Activated T-cell treated with anti-CD3 and anti-CD28 coated beads, Interleukin-2, amount 50 U/mL, for 4 hours (primary cell): ENCODE measurements at regions not wholly inside any gene's neighbourhood (a gene's known extent, or its start where the extent isn't known, plus 50 kb on each side); places are given as distances from the start of the nearest gene placed in this dataset.
"Not testable (repeated sequence)": the region's sequence is repeated elsewhere in the genome, so short reads cannot be mapped to it uniquely, and the experiment has no call there.

Experiments used
- ATAC-seq, 2 donors: fragments of 200-7000 bp; cut with Tn5 transposase; one replicate each; pipeline ENCODE4 v1.10.0; 2021
- DNase-seq: peaks from one replicate; pipeline ENCODE4 v3.0.0-alpha.2; 2020
- H3K27me3 Mint-ChIP-seq: one replicate; pipeline ENCODE4 v1.8.0; 2021; ENCODE audit warnings: low read depth, mixed read lengths
- H3K36me3 Mint-ChIP-seq: one replicate; pipeline ENCODE4 v1.8.0; 2022; ENCODE audit warnings: mixed read lengths; ENCODE audit not compliant: insufficient read depth
- H3K4me1 Mint-ChIP-seq: one replicate; pipeline ENCODE4 v1.8.0; 2021; ENCODE audit warnings: low read depth, mixed read lengths
- H3K4me3 Mint-ChIP-seq: one replicate; pipeline ENCODE4 v1.8.0; 2021; ENCODE audit warnings: mild to moderate bottlenecking, moderate library complexity, mixed read lengths
- H3K9me3 Mint-ChIP-seq: one replicate; pipeline ENCODE4 v1.8.0; 2021; ENCODE audit warnings: mixed read lengths

DNA sequence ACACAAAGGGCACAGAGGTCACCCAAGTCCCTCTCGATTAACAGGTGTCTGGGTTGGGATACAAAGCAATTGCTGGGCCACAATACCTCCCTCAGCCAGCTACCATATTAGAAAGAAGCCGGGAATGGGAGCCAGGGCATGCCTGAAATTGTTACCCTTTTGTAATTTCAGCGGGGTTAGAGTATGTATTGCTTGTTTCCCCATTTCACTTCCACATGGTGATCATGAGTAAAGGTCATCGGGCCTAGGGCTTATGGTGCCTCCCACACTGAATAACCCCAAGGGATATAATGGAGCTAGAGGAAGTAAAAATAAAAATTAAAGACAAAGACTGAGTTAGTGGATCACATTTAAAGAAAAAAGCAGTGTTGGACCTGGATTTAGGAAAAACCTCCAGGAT lies 437.2 kb upstream of the KLHL29 start:
- Mint-ChIP-seq H3K36me3 (no peaks in the 10 kb centered on the region), H3K9me3 (no peaks in the 10 kb centered on the region), H3K27me3 (peaks cover 1% of the 10 kb centered on the region), H3K4me1 (no peaks in the 10 kb centered on the region), H3K4me3 (no peak overlapping the region)
- ATAC-seq (no peak), DNase-seq (no peak)

DNA sequence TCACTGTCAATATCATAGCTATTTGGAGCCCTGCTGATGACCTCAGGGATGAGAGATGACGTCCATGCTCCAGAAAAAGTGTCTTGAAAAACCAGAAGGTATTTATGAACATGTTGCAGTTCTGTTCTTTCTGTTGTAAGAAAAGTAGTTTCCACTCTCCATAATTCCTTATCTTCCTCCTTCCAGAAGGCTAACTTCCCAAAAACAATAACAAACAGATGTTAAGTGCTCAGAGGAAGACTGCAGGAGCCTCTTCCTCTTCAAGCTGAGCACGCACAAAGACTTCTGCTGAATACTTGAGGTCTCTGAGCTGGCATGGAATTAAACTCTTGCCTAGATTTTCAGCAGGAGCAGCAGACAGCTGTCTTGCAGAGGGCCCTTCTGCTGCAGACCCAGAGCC lies 434.5 kb upstream of the KLHL29 start:
- Mint-ChIP-seq H3K4me3 (no peak overlapping the region), H3K9me3 (no peaks in the 10 kb centered on the region), H3K36me3 (no peaks in the 10 kb centered on the region), H3K4me1 (no peaks in the 10 kb centered on the region), H3K27me3 (peaks cover 1% of the 10 kb centered on the region)
- DNase-seq: no peak
- ATAC-seq: no peak

DNA sequence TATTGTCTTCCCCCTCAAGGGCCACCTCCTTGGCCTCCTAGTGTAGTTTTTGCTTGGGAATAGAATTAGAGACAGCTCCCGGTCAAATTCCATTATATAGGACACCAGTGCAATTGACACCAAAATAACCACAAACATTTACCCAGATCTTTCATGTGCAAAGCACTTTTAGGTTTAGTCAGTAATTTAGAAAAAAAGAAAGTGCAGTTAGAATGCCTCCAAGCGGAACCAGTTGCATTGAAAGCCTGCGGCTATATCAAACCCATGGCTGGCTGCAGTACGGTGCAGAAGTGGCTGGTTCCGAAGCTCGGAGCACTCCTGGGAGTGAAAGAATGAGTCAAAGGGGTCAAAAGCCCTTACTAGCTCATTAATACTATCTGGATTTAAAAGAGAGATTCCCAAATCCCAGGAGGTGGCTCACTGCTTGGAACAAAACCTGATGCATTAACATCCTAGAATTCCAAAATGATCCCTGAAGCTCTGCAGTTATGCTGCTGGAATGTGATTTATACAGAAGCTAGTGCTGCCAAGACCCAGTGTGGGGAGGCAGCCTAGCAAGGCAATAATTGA lies 432.2 kb upstream of the KLHL29 start:
- DNase-seq: no peak
- ATAC-seq: no peak
- Mint-ChIP-seq H3K4me3 (no peak overlapping the region), H3K9me3 (no peaks in the 10 kb centered on the region), H3K27me3 (peaks cover 1% of the 10 kb centered on the region), H3K4me1 (no peaks in the 10 kb centered on the region), H3K36me3 (no peaks in the 10 kb centered on the region)

DNA sequence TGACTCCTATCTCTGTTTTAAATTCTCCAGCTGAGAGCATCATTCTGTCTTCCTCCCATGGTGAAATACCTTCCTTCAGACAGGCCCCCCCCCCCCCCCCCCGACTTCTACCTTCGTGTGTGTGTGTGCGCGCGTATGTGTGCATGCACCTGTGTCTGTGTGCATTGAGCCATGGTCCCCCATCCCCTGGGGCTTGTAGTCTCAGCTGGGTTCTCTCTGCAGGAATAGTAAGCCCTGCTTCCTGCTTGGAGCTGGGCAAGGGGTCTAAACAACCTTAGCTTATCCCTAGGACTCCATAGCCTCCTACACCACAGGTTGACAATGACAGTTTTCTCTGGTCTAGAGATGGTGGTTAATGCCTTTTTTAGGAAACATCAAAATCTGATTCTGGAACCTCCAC lies 427.5 kb upstream of the KLHL29 start:
- Mint-ChIP-seq H3K9me3 (no peaks in the 10 kb centered on the region), H3K36me3 (no peaks in the 10 kb centered on the region), H3K4me3 (no peak overlapping the region), H3K27me3 (no peaks in the 10 kb centered on the region), H3K4me1 (no peaks in the 10 kb centered on the region)
- DNase-seq (no peak), ATAC-seq (no peak)

DNA sequence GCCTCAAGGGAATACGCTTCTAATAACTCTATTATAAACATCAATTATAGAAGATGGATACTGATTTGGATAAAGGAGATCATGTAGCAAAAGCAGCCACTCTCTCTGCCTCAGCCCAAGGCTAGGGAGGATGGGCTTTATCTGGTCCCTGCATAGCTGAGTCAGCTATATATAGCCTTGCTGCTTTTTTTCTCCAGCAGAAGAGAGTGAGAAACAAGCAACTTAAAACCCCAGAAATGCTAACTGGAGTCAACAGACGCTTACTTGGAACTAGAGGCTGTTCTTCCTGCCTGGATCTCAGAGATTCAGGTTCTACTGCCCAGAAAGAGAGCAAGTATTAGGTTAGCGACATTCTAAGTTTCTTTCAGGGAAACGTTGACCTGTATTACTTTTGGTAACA lies 426.7 kb upstream of the KLHL29 start:
- Mint-ChIP-seq H3K36me3 (no peaks in the 10 kb centered on the region), H3K4me1 (no peaks in the 10 kb centered on the region), H3K4me3 (no peak overlapping the region), H3K9me3 (no peaks in the 10 kb centered on the region), H3K27me3 (no peaks in the 10 kb centered on the region)
- no peak for DNase-seq
- no peak for ATAC-seq

DNA sequence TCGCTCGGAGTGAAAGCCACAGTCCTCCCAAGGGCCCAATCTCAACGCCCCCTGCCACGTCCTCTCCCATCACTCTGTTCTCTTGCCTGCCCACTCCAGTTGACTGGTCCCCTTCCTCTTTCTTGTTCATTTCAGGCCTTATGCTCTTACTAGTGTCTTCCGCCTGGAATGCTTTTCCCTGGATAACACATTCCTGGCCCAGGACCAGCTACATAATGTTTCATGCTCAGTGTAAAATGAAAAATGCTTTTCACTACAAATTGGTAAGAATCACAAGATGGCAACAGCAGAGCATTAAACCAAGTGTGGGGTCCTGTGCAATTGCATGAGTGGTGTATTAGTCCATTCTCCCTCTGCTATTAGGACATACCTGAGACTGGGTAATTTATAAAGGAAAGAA lies 417.2 kb upstream of the KLHL29 start:
- ATAC-seq: no peak
- H3K36me3 Mint-ChIP-seq: no peaks in the 10 kb centered on the region
- no peaks in the 10 kb centered on the region for H3K4me1 Mint-ChIP-seq

DNA sequence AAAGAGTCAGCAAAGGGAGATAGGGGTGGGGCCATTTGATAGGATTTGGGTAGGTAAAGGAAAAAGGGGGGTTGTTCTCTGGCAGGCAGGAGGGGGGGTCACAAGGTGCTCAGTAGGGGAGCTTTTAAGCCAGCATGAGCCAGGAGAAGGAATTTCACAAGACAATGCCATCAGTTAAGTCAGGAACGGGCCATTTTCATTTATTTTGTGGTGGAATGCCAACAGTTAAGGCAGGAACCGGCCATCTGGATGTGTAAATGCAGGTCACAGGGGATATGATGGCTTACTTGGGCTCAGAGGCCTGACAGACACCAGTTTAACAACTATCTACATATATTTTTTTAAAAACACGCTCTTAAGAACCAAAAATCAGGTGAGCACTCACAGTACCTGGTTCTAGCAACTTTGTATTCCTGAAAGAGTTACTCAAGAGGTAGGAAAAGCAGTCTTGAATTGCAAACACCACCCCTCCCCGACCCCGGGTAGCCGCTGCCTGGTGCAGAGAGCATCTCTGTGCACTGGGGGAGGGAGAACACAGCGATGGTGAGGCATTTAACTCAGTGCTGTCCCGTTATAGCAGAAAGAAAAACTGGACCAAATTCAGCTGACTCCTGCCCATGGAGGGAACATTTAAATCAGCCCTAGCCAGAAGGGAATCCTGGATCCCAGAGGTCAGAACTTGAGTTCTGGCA lies 414.5 kb upstream of the KLHL29 start:
- no peaks in the 10 kb centered on the region for H3K4me1 Mint-ChIP-seq
- H3K9me3 Mint-ChIP-seq: no peaks in the 10 kb centered on the region
- peaks cover 7% of the 10 kb centered on the region for H3K27me3 Mint-ChIP-seq
- ATAC-seq (no peak), DNase-seq (no peak)
- H3K36me3 Mint-ChIP-seq: no peaks in the 10 kb centered on the region
- H3K4me3 Mint-ChIP-seq: no peak overlapping the region

More for the DNA sequence above, 417.2 kb upstream of the KLHL29 start:
- H3K27me3 Mint-ChIP-seq: peaks cover 7% of the 10 kb centered on the region
- no peak overlapping the region for H3K4me3 Mint-ChIP-seq
- DNase-seq: no peak
- H3K9me3 Mint-ChIP-seq: no peaks in the 10 kb centered on the region

DNA sequence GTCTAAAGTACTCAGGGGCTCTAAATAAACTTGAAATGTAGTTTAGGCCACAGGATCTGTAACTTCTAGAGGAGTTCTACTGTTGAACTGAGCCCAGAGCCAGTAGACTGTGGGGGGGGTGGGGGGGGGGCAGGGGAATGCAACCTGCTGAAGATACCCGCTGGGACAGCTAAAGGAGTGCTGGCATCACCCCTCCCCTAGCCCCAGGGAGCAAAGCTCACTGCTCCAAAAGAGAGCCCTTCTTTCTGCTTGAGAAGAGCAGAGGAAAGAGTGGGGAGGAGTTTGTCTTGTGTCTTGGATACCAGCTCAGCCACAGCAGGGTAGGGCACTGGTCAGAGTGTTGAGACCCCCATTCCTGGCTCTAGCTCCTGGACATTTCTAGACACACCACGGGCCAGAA lies 414.0 kb upstream of the KLHL29 start:
- Mint-ChIP-seq H3K4me1 (no peaks in the 10 kb centered on the region), H3K4me3 (no peak overlapping the region), H3K9me3 (no peaks in the 10 kb centered on the region), H3K27me3 (peaks cover 7% of the 10 kb centered on the region), H3K36me3 (no peaks in the 10 kb centered on the region)
- ATAC-seq: no peak
- DNase-seq: no peak

DNA sequence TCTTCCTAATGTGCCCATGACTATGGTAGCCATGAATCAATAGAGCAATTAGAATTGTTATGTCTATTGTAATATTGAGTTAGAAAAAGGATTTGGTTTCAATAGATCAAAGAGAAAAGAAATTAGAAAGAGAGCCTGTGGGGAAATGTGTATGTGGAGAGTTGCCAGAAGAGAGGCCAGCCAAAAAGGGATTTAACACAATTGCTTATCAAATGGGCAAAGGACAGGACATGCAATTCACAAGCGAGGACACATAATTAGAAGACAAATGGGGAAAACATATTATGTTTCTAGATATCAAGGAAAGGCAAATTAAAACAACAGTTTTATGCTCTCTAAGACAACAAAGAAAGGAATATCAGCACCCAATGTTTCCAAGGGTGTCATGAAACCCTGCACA lies 403.2 kb upstream of the KLHL29 start:
- ATAC-seq (no peak), DNase-seq (no peak)
- no peaks in the 10 kb centered on the region for H3K36me3 Mint-ChIP-seq
- H3K27me3 Mint-ChIP-seq: no peaks in the 10 kb centered on the region
- H3K9me3 Mint-ChIP-seq: peaks cover 5% of the 10 kb centered on the region
- no peaks in the 10 kb centered on the region for H3K4me1 Mint-ChIP-seq
- H3K4me3 Mint-ChIP-seq: no peak overlapping the region

DNA sequence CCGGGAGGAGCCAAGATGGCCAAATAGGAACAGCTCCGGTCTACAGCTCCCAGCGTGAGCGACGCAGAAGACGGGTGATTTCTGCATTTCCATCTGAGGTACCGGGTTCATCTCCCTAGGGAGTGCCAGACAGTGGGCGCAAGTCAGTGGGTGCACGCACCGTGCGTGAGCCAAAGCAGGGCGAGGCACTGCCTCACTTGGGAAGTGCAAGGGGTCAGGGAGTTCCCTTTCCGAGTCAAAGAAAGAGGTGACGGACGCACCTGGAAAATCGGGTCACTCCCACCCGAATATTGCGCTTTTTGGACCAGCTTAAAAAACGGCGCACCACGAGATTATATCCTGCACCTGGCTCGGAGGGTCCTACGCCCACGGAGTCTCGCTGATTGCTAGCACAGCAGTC lies 400.8 kb upstream of the KLHL29 start:
- ATAC-seq, H3K36me3 Mint-ChIP-seq: not testable (repeated sequence)

DNA sequence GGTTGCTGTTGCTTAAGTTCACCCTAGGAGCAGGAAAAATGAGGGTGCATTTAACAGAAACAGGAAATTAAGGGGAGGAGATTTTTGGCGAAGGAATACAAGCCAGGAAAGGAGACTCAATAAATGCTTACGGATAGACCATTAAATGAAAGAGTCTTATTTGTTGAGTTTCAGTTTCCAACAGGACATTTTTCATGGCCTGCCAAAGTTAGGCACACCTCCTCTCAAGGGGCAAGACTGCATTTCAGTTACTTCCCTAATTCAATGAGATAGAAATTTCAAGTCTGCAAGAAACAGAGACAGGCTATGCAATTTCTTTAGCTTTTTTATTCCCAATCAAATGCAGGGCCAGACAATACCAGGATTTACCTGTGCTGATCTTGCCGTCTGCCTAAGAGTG lies 394.7 kb upstream of the KLHL29 start:
- no peak overlapping the region for H3K4me3 Mint-ChIP-seq
- no peak for ATAC-seq

More for the DNA sequence above, 400.8 kb upstream of the KLHL29 start:
- DNase-seq, H3K9me3 Mint-ChIP-seq, H3K4me3 Mint-ChIP-seq, H3K4me1 Mint-ChIP-seq, H3K27me3 Mint-ChIP-seq: not testable (repeated sequence)

DNA sequence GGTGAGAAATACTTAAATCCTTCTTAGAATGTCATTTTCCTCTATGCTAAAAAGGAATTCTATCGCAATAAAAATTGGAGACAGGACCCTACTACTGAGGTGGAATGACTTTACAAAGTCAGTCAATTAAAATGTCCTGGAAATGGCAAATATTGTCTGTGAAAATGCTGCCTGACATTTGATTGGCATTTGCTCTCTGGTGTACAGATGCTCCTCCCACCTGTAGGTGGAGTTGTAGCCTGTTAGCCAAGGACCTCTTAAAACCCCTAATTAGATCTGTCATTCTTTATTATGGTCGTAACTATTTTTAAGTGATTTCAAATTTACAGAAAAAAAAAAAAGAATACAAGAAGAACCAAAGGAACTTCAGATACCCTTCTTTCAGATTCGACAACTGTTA lies 393.1 kb upstream of the KLHL29 start:
- H3K9me3 Mint-ChIP-seq: no peaks in the 10 kb centered on the region
- no peak overlapping the region for H3K4me3 Mint-ChIP-seq
- no peaks in the 10 kb centered on the region for H3K36me3 Mint-ChIP-seq
- H3K27me3 Mint-ChIP-seq: no peaks in the 10 kb centered on the region
- ATAC-seq (no peak), DNase-seq (no peak)
- no peaks in the 10 kb centered on the region for H3K4me1 Mint-ChIP-seq

More for the DNA sequence above, 394.7 kb upstream of the KLHL29 start:
- Mint-ChIP-seq H3K9me3 (no peaks in the 10 kb centered on the region), H3K36me3 (no peaks in the 10 kb centered on the region), H3K4me1 (no peaks in the 10 kb centered on the region), H3K27me3 (no peaks in the 10 kb centered on the region)
- DNase-seq: no peak

DNA sequence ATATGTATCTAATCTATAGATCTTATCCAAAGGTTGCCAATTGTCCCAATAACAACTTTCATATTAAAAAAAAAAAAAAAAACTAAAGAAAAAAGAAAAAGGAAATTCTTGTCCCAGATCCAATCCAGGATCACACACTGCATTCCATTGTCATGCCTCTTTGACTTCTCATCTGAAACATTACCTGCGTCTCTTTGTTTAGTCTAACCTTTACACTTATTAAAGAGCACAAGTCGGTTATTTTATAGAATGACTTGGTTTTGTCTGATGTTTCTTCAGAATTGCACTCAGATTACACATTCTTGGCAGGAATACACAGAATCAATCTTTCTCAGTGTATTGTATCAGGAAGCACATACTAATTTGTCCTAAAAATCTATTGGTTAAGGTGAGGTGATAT lies 392.5 kb upstream of the KLHL29 start:
- DNase-seq: no peak
- Mint-ChIP-seq H3K27me3 (no peaks in the 10 kb centered on the region), H3K4me3 (no peak overlapping the region), H3K36me3 (no peaks in the 10 kb centered on the region), H3K9me3 (no peaks in the 10 kb centered on the region), H3K4me1 (no peaks in the 10 kb centered on the region)
- no peak for ATAC-seq

DNA sequence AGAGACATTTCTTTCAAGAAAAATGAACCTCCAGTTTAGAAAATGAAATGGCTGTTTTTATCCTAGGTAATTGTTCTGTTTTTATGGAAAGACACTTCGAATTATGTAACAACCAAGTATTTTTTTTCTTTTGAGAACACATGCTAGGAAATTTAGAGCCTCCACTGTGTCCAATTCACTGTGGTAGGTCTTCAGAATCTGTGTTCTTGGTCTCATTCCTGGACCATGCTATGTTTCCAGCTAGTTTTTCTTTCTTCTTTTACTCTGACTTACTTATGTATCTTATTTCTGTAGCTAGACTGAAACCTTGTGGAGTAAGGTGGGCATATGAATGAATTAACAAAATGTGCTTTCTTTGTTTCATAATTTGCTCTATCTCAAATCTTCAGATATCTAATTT lies 391.7 kb upstream of the KLHL29 start:
- Mint-ChIP-seq H3K36me3 (no peaks in the 10 kb centered on the region), H3K9me3 (no peaks in the 10 kb centered on the region), H3K4me3 (no peak overlapping the region), H3K4me1 (no peaks in the 10 kb centered on the region), H3K27me3 (no peaks in the 10 kb centered on the region)
- no peak for DNase-seq
- ATAC-seq: no peak

DNA sequence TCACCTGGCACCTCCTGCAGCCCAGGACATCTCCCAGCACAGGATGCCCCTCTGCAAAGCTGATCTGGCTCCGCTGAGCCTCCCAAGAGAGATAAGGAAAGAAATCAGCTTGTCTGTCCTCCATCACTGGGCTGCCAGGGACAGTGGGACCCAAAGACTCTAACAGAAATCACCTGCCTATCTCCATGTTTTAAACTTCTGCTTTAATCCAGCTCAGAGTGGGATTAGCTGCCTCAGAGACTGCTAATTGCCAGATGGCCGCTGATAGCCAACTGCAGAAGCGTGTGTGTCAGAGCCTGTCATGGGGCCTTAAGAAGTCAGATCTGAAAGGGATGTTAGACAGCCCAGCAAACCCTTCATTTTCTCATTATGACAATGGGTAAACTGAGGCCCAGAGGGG lies 389.4 kb upstream of the KLHL29 start:
- DNase-seq (no peak), ATAC-seq (no peak)
- Mint-ChIP-seq H3K9me3 (no peaks in the 10 kb centered on the region), H3K4me3 (no peak overlapping the region), H3K4me1 (no peaks in the 10 kb centered on the region), H3K36me3 (no peaks in the 10 kb centered on the region), H3K27me3 (no peaks in the 10 kb centered on the region)
